ENCODE measurements at regions not wholly inside any gene's neighbourhood (a gene's known extent, or its start where the extent isn't known, plus 50 kb on each side); places are given as distances from the start of the nearest gene placed in this dataset.

DNA sequence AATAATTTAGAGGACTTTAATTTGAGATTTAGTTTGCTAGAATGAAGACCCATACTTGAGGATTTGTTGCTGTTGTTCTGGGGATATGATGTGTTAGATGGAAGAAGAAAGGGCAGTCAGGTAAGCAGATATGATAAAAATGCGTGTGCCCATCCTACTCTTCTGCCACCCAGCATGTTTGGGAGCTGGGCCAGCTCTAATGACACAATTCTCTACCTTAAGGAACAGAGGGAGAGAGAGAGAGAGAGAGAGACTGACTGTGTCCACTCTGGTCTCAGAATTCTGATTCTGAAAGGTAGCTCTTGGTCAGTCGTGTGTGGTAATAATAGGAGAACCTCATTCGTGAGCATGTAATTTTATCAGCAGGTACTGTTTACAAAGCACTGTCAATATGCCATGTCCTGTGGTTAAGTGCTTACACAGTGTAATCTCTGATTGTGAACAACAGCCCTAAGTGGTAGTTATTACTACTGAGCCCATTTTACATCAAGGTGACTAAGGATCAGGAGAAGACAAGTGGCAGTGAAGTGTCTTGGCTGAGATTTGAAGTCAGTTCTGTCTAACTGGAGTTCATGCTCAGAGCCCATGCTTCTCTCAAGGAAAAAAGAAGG, 307.4 kb upstream of the SEMA6A start (continued):
- no peak for TF ChIP-seq RNF2 (IDR thresholded peaks at IDR 0.05; ENCODE audit: borderline replicate concordance, low read depth)
- no peak for TF ChIP-seq TFCP2L1 (CRISPR knock-in tag; IDR thresholded peaks at IDR 0.05)
- no peak for TF ChIP-seq CHD4 (IDR thresholded peaks at IDR 0.05; ENCODE audit: borderline replicate concordance)

DNA sequence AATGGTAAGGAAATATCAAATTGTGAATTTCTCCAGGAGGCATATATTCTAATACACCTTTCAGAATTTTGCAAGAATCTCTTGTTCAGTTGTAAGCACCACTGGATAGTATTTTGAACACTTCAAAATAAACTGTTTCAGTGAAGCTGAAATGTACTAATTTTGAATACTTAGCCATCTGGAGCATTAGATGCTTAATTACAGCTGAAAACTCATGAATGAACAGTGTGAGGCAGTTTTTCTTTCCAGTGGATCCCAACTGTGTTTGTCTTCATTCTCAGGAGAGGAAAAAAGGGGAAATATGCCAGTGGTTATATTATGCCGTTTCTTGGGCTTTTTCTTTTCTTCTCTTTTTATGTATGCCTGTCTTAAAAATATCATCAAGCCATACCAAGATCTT, 306.0 kb upstream of the SEMA6A start:
- WGBS (ENCODE audit: missing lambda C conversion rate), result 4% methylated on average over 1 of the region's 1 CpG
- POLR2A ChIA-PET, result no interaction called here
- H3K9me3 ChIP-seq, result no peaks in the 10 kb centered on the region

DNA sequence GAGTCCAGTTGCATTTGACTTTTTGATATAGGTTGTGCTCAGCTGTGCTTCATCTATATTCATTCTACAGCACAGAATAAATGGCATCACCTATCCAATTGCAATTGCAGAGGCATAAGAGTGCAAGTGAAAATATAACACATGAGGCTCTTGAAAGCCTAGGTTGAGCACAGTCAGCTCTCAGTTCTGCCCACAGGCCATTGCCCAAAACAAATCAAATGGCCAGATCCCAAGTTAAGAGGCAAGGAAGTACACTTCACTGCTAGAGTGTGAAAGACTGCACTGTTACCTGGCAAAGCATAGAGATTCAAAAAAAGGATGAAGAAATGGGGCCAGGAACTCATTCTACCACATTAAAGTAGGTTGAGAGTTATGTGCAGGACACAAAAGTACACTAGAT, 305.5 kb upstream of the SEMA6A start:
- no peaks in the 10 kb centered on the region for H3K9me3 ChIP-seq
- FAIRE-seq, result no peak
- no peak for TF ChIP-seq POLR2AphosphoS2 (conservative IDR thresholded peaks at IDR 0.05; ENCODE audit: low read length)
- TF ChIP-seq EP300 (IDR thresholded peaks at IDR 0.05), result no peak
- no peak for TF ChIP-seq ZC3H11A (IDR thresholded peaks at IDR 0.05)
- TF ChIP-seq, protein P1, sequence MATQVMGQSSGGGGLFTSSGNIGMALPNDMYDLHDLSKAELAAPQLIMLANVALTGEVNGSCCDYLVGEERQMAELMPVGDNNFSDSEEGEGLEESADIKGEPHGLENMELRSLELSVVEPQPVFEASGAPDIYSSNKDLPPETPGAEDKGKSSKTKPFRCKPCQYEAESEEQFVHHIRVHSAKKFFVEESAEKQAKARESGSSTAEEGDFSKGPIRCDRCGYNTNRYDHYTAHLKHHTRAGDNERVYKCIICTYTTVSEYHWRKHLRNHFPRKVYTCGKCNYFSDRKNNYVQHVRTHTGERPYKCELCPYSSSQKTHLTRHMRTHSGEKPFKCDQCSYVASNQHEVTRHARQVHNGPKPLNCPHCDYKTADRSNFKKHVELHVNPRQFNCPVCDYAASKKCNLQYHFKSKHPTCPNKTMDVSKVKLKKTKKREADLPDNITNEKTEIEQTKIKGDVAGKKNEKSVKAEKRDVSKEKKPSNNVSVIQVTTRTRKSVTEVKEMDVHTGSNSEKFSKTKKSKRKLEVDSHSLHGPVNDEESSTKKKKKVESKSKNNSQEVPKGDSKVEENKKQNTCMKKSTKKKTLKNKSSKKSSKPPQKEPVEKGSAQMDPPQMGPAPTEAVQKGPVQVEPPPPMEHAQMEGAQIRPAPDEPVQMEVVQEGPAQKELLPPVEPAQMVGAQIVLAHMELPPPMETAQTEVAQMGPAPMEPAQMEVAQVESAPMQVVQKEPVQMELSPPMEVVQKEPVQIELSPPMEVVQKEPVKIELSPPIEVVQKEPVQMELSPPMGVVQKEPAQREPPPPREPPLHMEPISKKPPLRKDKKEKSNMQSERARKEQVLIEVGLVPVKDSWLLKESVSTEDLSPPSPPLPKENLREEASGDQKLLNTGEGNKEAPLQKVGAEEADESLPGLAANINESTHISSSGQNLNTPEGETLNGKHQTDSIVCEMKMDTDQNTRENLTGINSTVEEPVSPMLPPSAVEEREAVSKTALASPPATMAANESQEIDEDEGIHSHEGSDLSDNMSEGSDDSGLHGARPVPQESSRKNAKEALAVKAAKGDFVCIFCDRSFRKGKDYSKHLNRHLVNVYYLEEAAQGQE (IDR thresholded peaks at IDR 0.05), result no peak
- no peak for TF ChIP-seq PHF8 (IDR thresholded peaks at IDR 0.05; ENCODE audit: borderline replicate concordance, low read depth)
- TF ChIP-seq FOXS1 (CRISPR knock-in tag; IDR thresholded peaks at IDR 0.05), result no peak
- no peak for TF ChIP-seq POLR2A (IDR thresholded peaks at IDR 0.05; ENCODE audit: low read length)
- no peak for TF ChIP-seq GATA3 (IDR thresholded peaks at IDR 0.05; ENCODE audit: borderline replicate concordance)
- TF ChIP-seq CEBPB (IDR thresholded peaks at IDR 0.05), result no peak
- TF ChIP-seq, protein P2, sequence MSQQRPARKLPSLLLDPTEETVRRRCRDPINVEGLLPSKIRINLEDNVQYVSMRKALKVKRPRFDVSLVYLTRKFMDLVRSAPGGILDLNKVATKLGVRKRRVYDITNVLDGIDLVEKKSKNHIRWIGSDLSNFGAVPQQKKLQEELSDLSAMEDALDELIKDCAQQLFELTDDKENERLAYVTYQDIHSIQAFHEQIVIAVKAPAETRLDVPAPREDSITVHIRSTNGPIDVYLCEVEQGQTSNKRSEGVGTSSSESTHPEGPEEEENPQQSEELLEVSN (IDR thresholded peaks at IDR 0.05; ENCODE audit: borderline replicate concordance, low read depth), result no peak
- no peak for TF ChIP-seq FOSL2 (IDR thresholded peaks at IDR 0.05)
- no peak for TF ChIP-seq FOSL2 (CRISPR knock-in tag; IDR thresholded peaks at IDR 0.05)
- TF ChIP-seq, protein P3, sequence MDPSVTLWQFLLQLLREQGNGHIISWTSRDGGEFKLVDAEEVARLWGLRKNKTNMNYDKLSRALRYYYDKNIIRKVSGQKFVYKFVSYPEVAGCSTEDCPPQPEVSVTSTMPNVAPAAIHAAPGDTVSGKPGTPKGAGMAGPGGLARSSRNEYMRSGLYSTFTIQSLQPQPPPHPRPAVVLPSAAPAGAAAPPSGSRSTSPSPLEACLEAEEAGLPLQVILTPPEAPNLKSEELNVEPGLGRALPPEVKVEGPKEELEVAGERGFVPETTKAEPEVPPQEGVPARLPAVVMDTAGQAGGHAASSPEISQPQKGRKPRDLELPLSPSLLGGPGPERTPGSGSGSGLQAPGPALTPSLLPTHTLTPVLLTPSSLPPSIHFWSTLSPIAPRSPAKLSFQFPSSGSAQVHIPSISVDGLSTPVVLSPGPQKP (IDR thresholded peaks at IDR 0.05; ENCODE audit: low read depth, low read length), result no peak
- TF ChIP-seq, protein P4, sequence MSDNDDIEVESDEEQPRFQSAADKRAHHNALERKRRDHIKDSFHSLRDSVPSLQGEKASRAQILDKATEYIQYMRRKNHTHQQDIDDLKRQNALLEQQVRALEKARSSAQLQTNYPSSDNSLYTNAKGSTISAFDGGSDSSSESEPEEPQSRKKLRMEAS (IDR thresholded peaks at IDR 0.05), result no peak
- POLR2A ChIA-PET, result no interaction called here
- no peak for DNase-seq (ENCODE audit: low read depth in 1 of 2, low spot score in 1 of 2)
- ATAC-seq, result no peak
- CTCF ChIA-PET, result no interaction called here
- no peak overlapping the region for H3K27ac ChIP-seq
- H3K4me1 ChIP-seq, result no peaks in the 10 kb centered on the region
- no peak overlapping the region for H3K4me2 ChIP-seq
- H3K4me3 ChIP-seq, result no peak overlapping the region

More for the DNA sequence above, 306.0 kb upstream of the SEMA6A start:
- FAIRE-seq (no peak), ATAC-seq (no peak), DNase-seq (ENCODE audit: low read depth in 1 of 2, low spot score in 1 of 2) (no peak)
- CTCF ChIA-PET, result no interaction called here
- no peaks in the 10 kb centered on the region for H3K4me1 ChIP-seq
- TF ChIP-seq, protein P5, sequence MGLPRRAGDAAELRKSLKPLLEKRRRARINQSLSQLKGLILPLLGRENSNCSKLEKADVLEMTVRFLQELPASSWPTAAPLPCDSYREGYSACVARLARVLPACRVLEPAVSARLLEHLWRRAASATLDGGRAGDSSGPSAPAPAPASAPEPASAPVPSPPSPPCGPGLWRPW (IDR thresholded peaks at IDR 0.05), result no peak
- TF ChIP-seq CBX8 (IDR thresholded peaks at IDR 0.05) (no peak), RAD21 (conservative IDR thresholded peaks at IDR 0.05 in 1 of 2, IDR thresholded peaks at IDR 0.05 in 1 of 2) (no peak)
- no peak overlapping the region for H3K27ac ChIP-seq
- no peak overlapping the region for H3K4me2 ChIP-seq
- no peak overlapping the region for H3K4me3 ChIP-seq
